ENCODE measurements at regions not wholly inside any gene's neighbourhood (a gene's known extent, or its start where the extent isn't known, plus 50 kb on each side); places are given as distances from the start of the nearest gene placed in this dataset.
A peak's percentile ranks its signal among the peaks of the same experiment; 100 is the strongest.
"Not testable (repeated sequence)": the region's sequence is repeated elsewhere in the genome, so short reads cannot be mapped to it uniquely, and the experiment has no call there.

DNA sequence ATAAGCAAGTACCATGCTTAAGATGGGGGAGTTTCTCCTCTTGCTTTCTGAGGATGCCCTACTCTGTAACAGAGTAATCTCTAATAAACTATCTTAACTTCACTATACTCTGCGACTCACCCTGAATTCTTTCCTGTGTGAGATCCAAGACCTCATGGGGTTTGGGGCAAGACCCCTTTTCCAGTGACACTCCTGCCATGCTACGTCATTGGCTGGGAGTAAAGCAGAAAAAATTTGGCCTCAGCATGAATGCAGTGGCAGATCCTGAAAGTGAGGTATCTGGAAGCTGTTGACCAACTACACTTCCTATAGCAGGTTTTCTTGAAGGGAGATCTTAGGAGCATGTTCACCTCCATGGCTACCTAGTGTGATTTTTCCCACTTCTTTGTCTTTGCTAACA is 109.1 kb upstream of the MED14 start:
- Mint-ChIP-seq H3K9me3 (peaks cover 8 to 12% of the 10 kb centered on the region in 2 donors), H3K36me3 (peaks cover 8 to 21% of the 10 kb centered on the region in 2 donors), H3K27ac (no peak overlapping the region)
- DNase-seq (ENCODE audit: low spot score in 2 of 2) (no peak), ATAC-seq (no peak)

DNA sequence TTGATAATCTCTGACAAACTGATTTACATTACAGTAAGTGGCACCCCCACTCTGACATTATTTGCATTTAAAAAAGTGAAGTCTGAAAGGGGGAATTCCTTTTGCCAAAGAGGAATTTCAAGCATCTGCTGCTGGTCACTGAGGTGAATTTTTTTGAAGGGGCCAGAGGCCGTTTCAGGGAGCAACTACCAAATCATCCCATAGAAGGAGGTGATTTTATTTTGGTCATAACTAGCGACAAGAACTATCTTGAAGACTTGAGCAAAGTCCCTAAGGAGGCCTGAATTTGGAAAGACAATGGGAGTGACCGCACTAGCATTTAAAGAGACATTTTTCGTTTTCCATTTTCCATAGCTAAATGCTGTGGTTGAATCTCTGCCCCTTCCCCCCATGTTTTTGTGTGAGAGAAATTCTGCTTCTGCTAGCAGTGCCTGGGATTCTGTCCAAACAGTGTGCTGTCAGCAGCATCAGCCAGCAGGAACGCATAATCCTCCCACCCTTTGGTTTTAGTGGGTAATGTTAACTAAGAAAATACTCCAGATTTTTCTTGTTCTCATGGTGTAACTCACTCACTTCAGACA is 110.1 kb upstream of the MED14 start:
- peaks cover 8 to 10% of the 10 kb centered on the region in 2 donors for H3K9me3 Mint-ChIP-seq
- H3K36me3 Mint-ChIP-seq: peaks cover 8 to 14% of the 10 kb centered on the region in 2 donors
- DNase-seq (ENCODE audit: low spot score in 2 of 2): no peak
- H3K27ac Mint-ChIP-seq: no peak overlapping the region
- ATAC-seq: no peak

DNA sequence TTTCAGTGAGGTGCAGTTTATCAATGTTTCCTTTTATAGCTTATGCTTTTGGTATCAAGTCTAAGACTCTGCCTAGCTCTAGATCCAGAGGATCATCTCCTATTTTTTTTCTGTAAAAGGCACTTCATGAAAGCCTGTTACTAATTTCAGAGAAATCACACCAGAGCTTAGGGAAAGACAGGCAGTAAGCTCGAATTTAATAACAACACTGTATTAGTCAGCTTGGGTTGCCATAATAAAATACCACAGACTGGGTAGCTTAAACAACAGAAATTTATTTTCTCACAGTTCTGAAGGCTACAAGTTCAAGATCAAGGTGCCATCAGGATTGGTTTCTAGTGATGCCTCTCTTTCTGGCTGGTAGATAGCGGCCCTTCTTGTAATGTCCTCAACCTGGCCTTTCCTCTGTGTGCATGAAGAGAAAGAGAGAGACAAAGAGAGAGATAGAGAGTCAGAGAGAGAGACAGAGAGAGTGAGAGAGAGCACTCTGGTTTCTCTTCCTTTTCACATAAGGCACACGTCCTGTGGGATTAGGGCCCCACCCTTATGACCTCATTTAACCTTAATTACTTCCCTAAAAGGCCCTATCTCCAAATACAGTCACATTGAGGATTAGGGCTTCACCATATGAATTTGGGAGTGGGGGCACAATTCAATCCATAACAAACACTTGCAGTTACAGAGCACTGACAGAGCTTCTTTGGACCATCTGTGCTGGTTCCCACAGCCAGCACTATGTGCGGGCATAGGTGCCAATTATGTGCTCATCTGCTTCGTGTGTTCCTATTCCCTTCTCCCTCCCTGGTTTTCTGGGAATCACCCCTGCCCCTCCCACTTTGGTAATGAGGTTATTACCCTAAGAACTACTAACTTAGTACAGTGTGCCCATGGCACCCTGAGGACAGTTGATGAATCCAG is 114.8 kb upstream of the MED14 start:
- ATAC-seq (no peak), DNase-seq (ENCODE audit: low spot score in 2 of 2) (no peak)
- Mint-ChIP-seq H3K36me3 (no peaks in the 10 kb centered on the region), H3K27ac (no peak overlapping the region), H3K9me3 (no peaks in the 10 kb centered on the region)

DNA sequence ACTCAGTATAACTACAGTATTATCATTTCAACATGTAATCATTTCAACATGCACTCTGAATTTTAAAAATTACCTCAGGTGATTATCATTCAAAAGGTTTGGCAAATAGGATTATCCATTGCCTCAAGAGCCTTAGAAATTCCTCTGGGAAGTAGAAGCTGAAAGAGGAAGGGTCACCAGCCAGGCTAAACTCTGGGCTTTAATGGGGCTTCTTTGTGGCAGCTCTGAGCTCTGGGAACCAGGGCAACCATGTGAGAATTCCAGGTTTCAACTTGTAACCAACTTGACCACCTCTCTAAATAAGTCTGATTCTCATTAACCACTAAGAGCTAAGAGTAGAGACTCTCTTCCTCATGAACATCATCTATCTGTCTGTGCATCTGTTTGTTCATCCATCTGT is 117.2 kb upstream of the MED14 start:
- Mint-ChIP-seq H3K27ac (no peak overlapping the region), H3K36me3 (no peaks in the 10 kb centered on the region), H3K9me3 (no peaks in the 10 kb centered on the region)
- DNase-seq (ENCODE audit: low spot score in 2 of 2): no peak
- ATAC-seq: no peak

DNA sequence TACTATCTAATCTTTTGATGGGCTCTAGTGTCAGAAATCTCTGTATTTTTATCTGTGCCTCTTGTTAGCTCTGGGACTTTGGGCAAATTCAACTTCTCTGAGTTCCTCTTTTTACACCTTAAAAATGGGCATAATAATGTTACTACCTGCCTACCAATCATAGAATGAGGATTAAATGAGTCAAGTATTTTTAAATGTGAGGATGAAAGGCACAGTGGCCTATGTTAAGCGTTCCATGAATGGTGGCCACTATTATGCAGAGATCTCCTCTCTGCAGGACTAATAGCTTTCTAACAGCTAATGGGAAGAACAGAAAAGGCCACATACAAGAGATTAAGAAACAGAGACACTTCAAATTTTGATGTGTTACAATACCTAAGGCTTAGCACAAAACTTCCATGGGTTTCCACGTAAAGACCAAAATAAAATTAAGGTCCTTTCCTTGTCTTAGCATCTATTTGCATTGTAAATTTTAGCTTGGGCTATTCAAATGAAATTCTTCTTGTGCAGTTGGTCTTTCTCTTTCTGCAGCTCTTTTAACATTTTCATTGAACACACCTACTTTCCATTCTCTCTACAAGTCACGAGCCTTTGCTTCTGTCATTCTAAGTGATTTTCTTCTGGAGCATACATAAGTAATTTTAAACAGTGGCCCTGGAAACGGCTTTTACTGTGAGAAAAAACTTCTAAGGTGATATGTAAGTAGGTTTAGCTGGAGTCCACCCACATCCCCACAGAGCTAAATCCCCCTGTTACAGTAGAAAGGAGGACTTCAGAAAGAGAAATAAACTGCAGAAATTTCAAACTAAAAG is 117.9 kb upstream of the MED14 start:
- Mint-ChIP-seq H3K27ac (no peak overlapping the region), H3K36me3 (no peaks in the 10 kb centered on the region), H3K9me3 (no peaks in the 10 kb centered on the region)
- no peak for ATAC-seq
- no peak for DNase-seq (ENCODE audit: low spot score in 2 of 2)

DNA sequence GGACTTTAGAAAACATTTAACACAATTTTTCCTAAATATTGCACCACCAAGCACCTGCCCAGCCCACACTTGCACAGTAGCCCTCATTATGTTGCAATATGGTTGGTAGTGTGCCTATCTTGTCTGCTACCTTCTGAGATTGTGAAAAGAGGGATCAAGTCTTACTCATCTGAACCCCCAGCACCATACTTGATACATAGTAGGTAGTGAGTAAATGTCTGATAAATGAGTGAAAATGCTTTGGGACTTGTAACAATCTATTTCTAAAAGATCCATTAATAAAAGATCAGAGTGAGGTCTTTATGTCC is 118.4 kb upstream of the MED14 start:
- peak in 1 of 2 donors; percentile 34 for ATAC-seq
- no peak for DNase-seq (ENCODE audit: low spot score in 2 of 2)
- H3K27ac Mint-ChIP-seq: no peak overlapping the region
- H3K9me3 Mint-ChIP-seq: no peaks in the 10 kb centered on the region
- no peaks in the 10 kb centered on the region for H3K36me3 Mint-ChIP-seq

DNA sequence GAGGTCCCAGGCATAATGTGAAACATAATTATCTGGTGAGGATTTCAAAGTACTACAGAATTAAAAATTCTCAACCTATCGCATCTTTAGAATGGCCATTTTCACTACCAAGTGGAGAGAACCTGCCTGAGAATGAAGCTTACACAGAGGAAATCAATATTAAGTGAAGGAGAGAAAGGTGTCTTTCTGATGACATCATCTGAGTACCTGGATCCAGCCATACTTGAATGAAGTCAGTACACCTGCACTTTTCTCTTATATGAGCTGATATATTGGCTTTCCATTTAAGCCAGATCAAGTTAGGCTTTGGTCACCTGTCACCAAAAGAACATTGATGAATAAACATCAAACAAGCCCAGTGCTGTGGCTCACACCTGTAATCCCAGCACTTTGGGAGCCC is 118.9 kb upstream of the MED14 start:
- Mint-ChIP-seq H3K27ac (no peak overlapping the region), H3K9me3 (no peaks in the 10 kb centered on the region), H3K36me3 (no peaks in the 10 kb centered on the region)
- DNase-seq (ENCODE audit: low spot score in 2 of 2) (no peak), ATAC-seq (no peak)

DNA sequence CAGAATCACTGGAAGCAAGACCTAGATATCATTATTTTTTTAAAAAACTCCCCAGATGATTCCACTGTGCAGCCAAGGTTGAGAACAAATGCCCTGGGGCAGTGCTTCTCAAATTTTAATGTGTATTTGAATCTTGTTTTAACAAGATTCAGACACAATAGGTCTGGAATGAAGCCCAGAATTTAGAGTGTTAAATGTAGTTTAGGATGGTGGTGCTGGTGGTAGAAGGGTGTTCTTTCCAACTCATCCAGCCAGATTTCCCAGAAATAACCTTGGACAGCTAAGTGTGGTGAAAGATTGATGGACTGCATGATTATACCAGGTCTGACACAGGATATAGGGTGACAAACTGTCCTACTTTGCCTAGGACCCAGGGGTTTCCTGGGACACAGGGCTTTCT is 120.1 kb upstream of the MED14 start:
- H3K9me3 Mint-ChIP-seq: no peaks in the 10 kb centered on the region
- H3K36me3 Mint-ChIP-seq: no peaks in the 10 kb centered on the region
- DNase-seq (ENCODE audit: low spot score in 2 of 2): no peak
- no peak for ATAC-seq
- H3K27ac Mint-ChIP-seq: no peak overlapping the region

DNA sequence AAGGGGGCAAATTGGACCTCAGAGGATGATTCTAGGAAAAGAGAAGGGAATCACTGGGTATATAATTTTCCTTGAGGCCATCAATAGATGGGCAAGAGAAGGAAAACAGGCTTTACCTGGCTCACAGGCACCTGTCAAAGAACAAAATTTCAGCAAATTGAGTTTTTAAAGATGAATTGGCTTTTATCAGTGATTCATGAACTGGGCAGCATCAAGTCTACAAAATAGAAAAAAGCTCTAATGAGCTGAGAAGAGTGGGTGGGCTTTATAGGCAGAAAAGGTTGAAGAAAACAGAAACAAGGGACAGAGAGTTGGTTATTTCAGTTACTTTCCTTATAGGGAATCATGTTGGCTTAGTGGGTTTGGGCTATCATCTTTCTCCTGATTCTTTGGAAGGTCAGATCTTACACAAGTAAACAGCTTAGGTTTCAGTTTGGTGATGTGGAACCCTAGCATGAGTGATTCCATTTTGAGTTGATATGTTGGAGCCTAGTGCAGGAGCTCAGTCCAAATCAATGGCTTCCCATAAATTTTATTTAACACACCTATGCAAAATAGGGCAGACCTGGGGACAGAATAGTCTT is 120.7 kb upstream of the MED14 start:
- no peak overlapping the region for H3K27ac Mint-ChIP-seq
- no peaks in the 10 kb centered on the region for H3K36me3 Mint-ChIP-seq
- no peak for ATAC-seq
- no peaks in the 10 kb centered on the region for H3K9me3 Mint-ChIP-seq
- DNase-seq (ENCODE audit: low spot score in 2 of 2): no peak

DNA sequence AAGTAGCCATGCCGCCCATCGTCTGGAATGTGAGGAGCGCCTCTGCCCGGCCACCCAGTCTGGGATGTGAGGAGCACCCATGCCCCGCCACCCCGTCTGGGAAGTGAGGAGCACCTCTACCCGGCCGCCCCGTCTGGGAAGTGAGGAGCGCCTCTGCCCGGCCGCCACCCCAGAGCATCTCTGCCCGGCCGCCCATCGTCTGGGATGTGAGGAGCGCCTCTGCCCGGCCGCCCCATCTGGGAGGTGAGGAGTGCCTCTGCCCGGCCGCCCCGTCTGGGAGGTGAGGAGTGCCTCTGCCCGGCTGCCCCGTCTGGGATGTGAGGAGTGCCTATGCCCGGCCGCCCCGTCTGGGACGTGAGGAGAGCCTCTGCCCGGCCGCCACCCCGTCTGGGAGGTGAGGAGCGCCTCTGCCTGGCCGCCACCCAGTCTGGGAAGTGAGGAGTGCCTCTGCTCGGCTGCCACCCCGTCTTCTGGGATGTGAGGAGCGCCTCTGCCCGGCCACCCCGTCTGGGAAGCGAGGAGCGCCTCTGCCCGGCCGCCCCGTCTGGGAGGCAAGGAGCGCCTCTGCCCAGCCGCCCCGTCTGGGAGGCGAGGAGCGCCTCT is 126.7 kb upstream of the MED14 start:
- not testable (repeated sequence) for H3K9me3 Mint-ChIP-seq; ATAC-seq; H3K27ac Mint-ChIP-seq; DNase-seq (ENCODE audit: low spot score in 2 of 2); H3K36me3 Mint-ChIP-seq

DNA sequence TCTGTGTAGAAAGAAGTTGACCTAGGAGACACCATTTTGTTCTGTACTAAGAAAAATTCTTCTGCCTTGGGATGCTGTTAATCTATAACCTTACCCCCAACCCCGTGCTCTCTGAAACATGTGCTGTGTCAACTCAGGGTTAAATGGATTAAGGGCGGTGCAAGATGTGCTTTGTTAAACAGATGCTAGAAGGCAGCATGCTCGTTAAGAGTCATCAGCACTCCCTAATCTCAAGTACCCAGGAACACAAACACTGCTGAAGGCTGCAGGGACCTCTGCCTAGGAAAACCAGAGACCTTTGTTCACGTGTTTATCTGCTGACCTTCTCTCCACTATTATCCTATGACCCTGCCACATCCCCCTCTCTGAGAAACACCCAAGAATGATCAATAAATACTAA is 127.9 kb upstream of the MED14 start:
- not testable (repeated sequence) for H3K36me3 Mint-ChIP-seq; DNase-seq (ENCODE audit: low spot score in 2 of 2); H3K9me3 Mint-ChIP-seq; H3K27ac Mint-ChIP-seq; ATAC-seq

DNA sequence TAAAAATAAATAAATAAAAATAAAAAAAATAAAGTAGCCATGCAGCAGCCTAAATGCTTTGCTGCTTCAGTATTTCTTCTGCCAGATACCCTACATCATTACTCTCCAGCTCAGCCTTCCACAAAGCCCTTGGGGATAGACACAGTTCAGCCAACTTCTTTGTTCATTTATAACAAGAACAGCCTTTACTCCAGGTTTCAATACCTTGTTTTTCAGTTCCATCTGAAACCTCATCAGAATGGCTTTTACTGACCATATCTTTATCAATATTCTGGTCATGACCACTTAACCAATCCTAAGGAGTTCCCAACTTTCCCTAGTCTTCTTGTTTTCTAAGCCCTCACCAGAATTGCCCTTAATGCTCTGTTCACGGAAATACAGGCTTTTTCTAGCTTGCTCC is 128.3 kb upstream of the MED14 start:
- H3K36me3 Mint-ChIP-seq: no peaks in the 10 kb centered on the region
- H3K9me3 Mint-ChIP-seq: no peaks in the 10 kb centered on the region
- no peak overlapping the region for H3K27ac Mint-ChIP-seq
- ATAC-seq (no peak), DNase-seq (ENCODE audit: low spot score in 2 of 2) (no peak)

DNA sequence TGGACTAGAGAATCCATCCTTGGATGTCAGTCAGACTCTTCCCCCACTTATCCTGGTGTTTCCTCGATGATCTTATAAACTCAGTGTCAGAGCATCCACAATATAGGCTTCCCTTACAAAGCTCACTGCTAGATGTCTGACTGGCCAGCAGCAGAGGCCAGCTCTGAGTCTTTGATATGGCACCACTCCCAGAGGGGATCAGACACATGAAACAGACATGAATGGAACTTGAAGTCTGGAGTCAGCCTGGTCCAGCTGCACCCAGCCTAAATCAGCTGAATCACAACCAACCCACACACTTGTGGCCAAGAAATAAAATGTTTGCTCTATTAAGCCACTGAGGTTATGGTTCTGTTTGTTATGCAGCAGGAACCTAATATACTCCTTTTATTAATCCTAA is 129.6 kb upstream of the MED14 start:
- Mint-ChIP-seq H3K36me3 (no peaks in the 10 kb centered on the region), H3K27ac (no peak overlapping the region), H3K9me3 (no peaks in the 10 kb centered on the region)
- DNase-seq (ENCODE audit: low spot score in 2 of 2) (no peak), ATAC-seq (no peak)

DNA sequence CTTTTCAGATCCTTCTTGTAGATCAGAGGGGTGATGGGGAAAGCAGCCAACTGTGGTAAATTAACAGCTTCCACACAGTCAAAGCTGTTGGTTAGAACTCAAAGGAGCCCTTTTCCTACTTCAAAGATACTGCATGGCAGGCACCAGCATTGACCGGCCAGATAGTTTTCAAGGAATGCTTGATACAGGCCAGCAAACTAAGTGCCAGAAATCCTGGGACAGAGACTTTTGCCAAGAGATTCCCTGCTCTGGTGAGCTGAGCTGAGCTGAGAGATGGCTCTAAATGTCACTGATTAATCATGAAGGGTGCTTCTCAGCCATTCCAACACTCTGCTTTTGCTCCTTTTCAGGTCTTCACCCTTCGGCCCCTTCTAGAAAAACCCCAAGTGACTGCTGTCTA is 131.6 kb upstream of the MED14 start:
- Mint-ChIP-seq H3K9me3 (no peaks in the 10 kb centered on the region), H3K36me3 (no peaks in the 10 kb centered on the region), H3K27ac (no peak overlapping the region)
- no peak for ATAC-seq
- no peak for DNase-seq (ENCODE audit: low spot score in 2 of 2)

DNA sequence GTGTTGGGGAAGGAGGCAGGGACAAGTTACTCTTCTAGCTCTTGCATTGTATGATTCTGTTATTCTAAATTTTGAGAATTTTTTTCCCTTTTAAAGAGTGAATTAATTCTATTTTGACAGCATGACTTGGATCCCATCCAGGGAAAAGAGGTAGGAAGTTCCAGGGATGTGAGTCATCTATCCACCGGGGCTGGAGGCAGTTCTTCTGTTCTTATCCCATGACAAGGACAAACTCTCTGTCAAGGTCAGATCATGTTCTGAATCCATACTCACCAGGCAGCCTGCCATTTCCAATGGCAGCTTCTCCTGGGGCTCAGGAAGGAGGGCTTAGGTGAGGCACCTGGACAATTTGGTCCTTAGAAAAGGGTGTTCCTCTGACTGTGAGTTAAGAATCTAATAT is 132.0 kb upstream of the MED14 start:
- Mint-ChIP-seq H3K27ac (no peak overlapping the region), H3K9me3 (no peaks in the 10 kb centered on the region), H3K36me3 (no peaks in the 10 kb centered on the region)
- no peak for ATAC-seq
- no peak for DNase-seq (ENCODE audit: low spot score in 2 of 2)

DNA sequence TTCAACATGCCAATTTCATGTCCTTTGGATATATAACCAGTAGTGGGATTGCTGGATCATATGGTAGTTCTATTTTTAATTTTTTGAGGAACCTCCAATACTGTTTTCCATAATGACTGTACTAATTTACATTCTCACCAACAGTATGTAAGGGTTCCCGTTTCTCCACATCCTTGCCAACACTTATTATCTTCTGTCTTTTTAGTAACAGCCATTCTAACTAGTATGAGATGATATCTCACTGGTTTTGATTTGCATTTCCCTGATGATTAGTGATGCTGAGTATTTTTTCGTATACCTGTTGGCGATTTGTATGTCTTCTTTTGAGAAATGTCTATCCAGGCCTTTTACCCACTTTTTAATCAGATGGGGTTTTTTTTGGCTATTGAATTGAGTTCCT is 133.5 kb upstream of the MED14 start:
- Mint-ChIP-seq H3K27ac (no peak overlapping the region), H3K36me3 (no peaks in the 10 kb centered on the region), H3K9me3 (no peaks in the 10 kb centered on the region)
- DNase-seq (ENCODE audit: low spot score in 2 of 2): no peak
- no peak for ATAC-seq

DNA sequence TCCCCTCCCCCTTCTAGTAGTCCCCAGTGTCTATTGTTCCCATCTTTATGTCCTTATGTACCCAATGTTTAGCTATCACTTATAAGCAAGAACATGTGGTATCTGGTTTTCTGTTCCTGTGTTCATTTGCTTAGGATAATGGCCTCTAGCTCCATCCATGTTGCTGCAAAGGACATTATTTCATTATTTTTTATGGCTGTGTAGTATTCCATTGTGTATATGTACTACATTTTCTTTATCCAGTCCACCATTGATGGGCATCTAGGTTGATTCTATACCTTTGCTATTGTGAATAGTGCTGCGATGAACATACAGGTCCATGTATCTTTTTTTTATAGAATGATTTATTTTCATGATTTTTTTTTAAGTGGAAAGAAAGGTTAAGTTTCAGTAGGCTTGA is 135.6 kb upstream of the MED14 start:
- not testable (repeated sequence) for ATAC-seq; H3K36me3 Mint-ChIP-seq; DNase-seq (ENCODE audit: low spot score in 2 of 2); H3K9me3 Mint-ChIP-seq
- H3K27ac Mint-ChIP-seq: peak overlapping the region in 1 of 2 donors; percentile 75
